Activated CD4-positive, alpha-beta T cell treated with anti-CD3 and anti-CD28 coated beads for 4 hours (primary cell): ENCODE measurements at regions not wholly inside any gene's neighbourhood (a gene's known extent, or its start where the extent isn't known, plus 50 kb on each side); places are given as distances from the start of the nearest gene placed in this dataset.

ENCODE experiments used
- DNase-seq, 2 donors: peaks; one replicate each; pipeline ENCODE4 v3.0.0-alpha.2; 2020

GRCh38 chr10:44858017-44858371 lies 53.1 kb upstream of the TMEM72 start:
- DNase-seq: no peak

DNA sequence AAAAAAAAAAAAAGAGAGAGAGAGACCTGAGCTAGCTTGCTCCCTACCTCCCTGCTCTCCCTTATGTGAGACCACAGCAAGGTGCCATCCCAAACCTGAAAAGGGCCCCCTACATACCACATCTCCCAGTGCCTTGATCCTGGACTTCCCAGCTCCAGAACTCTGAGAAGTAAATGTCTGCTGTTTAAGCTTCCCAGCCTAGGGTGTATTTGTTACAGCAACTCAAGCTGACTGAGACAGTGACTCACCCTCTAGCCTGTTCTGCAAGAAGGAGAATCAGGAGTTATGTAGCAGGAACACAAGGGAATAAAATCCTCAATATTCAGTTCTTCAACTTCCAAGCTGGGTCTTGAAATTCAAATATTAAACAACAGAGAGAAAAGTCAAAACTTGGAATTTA lies 52.1 kb upstream of the TMEM72 start:
- no peak for DNase-seq

GRCh38 chr10:44859546-44860285 lies 51.4 kb upstream of the TMEM72 start:
- no peak for DNase-seq

DNA sequence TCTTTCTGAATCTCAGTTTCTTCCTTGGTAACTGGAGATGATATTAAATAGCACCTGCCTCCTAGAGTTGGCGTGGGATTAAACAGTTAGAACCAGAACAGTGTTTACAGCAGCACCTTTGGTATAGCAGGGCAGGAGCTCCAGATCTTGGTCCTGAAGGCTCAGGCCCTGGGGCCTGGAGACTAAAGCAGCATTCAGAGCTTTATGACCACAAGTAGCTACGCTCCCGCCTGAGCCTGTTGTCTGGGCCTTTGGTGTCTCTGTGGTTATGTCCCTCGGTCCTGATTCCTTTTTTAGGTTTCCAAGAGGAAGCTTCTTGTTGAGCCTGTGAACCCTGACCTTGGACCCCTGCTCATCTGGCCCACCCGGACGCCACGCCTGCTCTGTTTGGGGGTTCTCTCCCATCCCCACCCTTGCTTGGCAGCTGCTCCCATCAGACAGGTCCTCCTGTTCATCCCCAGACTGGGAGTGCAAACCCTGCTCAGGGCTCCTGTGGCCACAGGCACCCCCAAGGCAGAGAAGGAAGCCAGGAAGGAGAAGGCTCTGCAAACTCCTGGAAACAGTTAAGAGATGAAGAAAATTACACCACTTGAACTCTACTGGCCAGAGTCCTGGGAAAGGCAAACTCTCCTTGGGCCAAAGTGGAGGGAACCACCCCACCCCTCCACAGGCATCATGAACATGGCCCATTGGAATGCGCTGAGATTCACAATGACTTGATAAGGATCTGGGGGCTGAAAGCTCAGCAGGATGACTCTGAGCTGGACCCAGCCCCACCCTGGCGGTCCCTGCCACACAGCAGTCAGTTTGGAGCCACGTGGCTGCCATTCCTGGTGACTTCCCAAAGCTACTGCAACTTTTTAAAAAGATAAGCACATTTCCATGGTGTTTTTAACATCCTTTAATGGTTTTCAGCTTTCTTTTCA lies 50.1 kb upstream of the TMEM72 start:
- no peak for DNase-seq
